AG04449 (cell line): ENCODE measurements at regions not wholly inside any gene's neighbourhood (a gene's known extent, or its start where the extent isn't known, plus 50 kb on each side); places are given as distances from the start of the nearest gene placed in this dataset.
A peak's percentile ranks its signal among the peaks of the same experiment; 100 is the strongest.
"Not testable (repeated sequence)": the region's sequence is repeated elsewhere in the genome, so short reads cannot be mapped to it uniquely, and the experiment has no call there.

Experiments
- CTCF ChIA-PET: fragments of 350-600 bp; formaldehyde crosslinking; extraction: SDS; loops from one replicate; lab custom pipeline; 2021; ENCODE audit warnings: antibody characterized with exemption; lab: Yijun Ruan, JAX
- POLR2A ChIA-PET: fragments of 400-600, 350-600 bp; formaldehyde crosslinking; extraction: SDS; loops from one replicate; lab custom pipeline; 2020; ENCODE audit warnings: antibody characterized with exemption, inconsistent platforms; lab: Yijun Ruan, JAX
- DNase-seq: peaks from one replicate; pipeline ENCODE4 v3.0.0-alpha.2; 2010; ENCODE audit warnings: low read depth, low spot score
- H3K4me3 ChIP-seq: 2 replicates; pipeline ENCODE4 v1.5.1; 2011; ENCODE audit warnings: low read depth, mild to moderate bottlenecking, control low read depth, low read length
- TF ChIP-seq, protein P1 (sequence below): IDR thresholded peaks from one replicate; pipeline ENCODE4 v1.5.1; 2011; ENCODE audit warnings: mild to moderate bottlenecking, moderate library complexity, low read length, control low read depth, inconsistent platforms; ENCODE audit not compliant: insufficient read depth; ENCODE audit errors: missing control alignments

DNA sequence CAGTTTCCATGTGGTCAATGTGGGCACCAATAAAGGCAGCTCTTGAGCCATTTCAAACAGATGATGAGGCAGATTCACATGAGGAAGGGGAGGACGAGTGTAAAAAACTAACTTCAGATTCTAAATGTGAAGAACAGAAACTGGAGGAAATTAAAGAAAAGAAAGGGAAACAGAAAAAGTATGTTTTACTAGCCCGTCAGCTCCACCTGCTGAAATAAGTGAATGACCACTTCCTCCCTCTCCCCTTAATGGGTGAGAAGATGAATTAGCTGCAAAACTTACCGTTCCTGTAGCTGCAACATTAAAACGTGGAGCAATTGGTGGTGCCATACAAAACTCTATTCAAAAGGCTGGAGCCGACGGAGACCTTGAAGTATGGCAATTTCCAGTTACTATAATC lies 203.5 kb downstream of the UXS1 start:
- TF ChIP-seq, protein P1, sequence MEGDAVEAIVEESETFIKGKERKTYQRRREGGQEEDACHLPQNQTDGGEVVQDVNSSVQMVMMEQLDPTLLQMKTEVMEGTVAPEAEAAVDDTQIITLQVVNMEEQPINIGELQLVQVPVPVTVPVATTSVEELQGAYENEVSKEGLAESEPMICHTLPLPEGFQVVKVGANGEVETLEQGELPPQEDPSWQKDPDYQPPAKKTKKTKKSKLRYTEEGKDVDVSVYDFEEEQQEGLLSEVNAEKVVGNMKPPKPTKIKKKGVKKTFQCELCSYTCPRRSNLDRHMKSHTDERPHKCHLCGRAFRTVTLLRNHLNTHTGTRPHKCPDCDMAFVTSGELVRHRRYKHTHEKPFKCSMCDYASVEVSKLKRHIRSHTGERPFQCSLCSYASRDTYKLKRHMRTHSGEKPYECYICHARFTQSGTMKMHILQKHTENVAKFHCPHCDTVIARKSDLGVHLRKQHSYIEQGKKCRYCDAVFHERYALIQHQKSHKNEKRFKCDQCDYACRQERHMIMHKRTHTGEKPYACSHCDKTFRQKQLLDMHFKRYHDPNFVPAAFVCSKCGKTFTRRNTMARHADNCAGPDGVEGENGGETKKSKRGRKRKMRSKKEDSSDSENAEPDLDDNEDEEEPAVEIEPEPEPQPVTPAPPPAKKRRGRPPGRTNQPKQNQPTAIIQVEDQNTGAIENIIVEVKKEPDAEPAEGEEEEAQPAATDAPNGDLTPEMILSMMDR: no peak
- CTCF ChIA-PET: no interaction called here
- POLR2A ChIA-PET: no interaction called here
- H3K4me3 ChIP-seq: no peak overlapping the region
- DNase-seq: no peak

DNA sequence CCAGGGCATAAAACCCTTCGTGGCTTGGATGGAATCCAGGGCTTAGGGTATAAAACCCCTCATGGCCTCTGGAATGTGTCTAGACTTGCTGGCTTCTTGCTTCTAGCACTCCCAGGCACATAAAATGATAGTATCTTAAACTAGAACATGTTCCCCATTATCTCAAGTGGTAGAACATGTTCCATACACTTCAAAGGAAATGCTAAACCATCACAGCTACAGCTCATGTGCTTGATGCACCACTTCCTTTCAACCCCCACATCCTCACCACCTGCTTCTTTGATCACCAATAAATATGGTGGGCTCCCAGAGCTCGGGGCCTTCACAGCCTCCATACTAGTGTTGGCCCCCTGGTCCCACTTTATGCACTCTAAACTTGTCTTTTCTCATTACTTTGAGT lies 204.3 kb downstream of the UXS1 start:
- H3K4me3 ChIP-seq, DNase-seq, POLR2A ChIA-PET, CTCF ChIA-PET: not testable (repeated sequence)

DNA sequence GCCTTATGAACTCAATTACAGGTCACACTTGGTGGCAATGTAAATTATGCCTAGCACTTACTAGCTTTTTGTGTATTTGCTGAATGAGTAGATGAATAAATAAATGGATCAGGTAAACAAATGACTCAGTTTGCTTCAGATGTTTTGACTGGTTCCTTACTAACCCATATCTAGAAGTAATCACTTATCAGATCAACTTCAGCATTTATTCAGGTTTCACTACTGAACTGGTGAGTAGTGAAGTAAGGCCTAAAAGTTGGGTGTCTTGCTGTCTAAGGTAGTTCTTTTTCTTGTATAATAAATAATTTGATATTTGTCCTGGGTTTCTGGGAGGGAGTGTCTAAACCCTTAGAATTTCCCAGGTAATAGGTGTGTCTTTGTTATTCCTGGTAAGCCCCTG lies 205.0 kb downstream of the UXS1 start:
- TF ChIP-seq, protein P1: no peak
- POLR2A ChIA-PET: no interaction called here
- no peak for DNase-seq
- H3K4me3 ChIP-seq: no peak overlapping the region
- CTCF ChIA-PET: no interaction called here

DNA sequence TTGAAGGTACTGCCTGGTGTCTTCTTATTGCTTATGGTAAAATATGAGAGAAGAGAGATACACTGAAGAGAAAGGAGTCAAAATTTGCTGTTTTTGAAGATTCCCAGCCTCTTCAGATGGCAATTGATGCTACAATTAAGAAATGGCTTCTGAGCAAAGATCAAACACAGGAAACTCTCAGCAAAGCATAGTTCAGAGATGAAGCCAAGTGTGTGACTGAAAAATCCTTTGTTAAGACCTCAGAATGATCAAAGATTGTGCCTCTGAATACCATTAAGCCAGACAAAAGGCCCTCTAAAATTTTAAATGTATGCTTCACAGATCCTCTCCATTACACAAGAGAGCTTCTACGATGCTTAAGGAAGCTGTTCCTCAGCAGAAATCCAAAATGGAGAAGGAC lies 216.3 kb downstream of the UXS1 start:
- CTCF ChIA-PET: no interaction called here
- POLR2A ChIA-PET: no interaction called here
- no peak for DNase-seq
- no peak overlapping the region for H3K4me3 ChIP-seq
- TF ChIP-seq, protein P1: no peak

DNA sequence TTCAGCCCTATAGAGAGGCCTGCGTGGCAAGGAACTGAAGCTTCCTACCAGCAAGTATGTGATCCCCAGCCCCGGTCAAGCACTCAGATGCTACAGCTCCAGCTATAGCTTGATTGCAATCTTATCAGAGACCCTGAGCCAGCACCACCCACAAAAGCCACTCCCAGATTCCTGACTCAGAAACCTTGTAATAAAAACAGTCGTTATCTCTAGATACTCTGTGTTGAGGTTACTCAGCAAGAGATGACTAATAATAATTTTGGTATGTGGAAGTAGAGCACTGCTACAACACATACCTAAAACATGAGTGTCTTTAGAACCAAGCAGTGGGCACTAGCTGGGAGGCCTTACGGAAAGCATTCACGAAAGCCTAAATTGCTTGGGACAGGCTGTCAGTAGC lies 216.9 kb downstream of the UXS1 start:
- ChIA-PET POLR2A (no interaction called here), CTCF (no interaction called here)
- peak; percentile 42 for DNase-seq
- TF ChIP-seq, protein P1: no peak
- no peak overlapping the region for H3K4me3 ChIP-seq

DNA sequence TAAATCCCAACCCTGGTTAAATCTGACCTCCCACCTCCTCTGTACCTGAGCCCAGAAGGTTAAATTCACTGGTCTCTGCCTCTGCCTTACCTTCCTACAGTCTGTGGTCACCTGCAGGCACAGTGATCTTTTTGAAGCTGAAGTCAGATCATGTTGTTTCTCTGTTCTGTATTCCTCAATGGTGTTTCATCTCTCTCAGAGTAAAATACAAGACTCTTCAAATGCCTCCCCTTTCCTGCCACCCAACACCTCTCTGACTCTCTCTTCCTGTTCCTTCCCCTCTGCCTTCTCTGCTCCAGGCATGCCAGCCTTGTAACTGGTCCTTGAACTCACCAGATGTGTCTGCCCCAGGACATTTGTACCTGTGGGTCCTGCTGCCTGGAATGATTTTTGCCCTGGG lies 219.3 kb downstream of the UXS1 start:
- no peak overlapping the region for H3K4me3 ChIP-seq
- TF ChIP-seq, protein P1: no peak
- ChIA-PET POLR2A (no interaction called here), CTCF (no interaction called here)
- no peak for DNase-seq

DNA sequence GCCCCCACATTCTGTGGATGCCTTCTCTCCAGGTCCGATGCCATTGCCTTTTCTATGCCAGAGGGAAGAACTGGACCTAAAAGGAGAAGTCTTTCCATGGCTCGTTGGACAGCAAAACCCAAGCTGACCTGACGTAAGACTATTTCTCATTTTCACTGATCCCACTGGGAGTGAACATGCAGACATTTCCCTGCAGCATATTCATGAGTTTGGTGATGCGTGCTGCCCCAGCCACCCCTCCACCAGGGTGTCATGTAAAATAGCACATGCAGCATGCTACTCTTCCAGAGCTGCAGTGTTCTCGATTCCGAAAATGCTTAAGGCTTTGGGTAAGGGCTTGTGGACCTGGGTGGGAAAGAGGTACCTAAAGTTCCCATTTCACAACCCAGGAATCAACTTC lies 221.2 kb downstream of the UXS1 start:
- no peak for DNase-seq
- no peak overlapping the region for H3K4me3 ChIP-seq
- POLR2A ChIA-PET: no interaction called here
- TF ChIP-seq, protein P1: no peak
- CTCF ChIA-PET: no interaction called here
